NCI-H1092 treated with DMSO at 0.1 percent for 48 hours (cell line): ENCODE measurements at regions not wholly inside any gene's neighbourhood (a gene's known extent, or its start where the extent isn't known, plus 50 kb on each side); places are given as distances from the start of the nearest gene placed in this dataset.

Experiments
- DNase-seq: peaks from one replicate; lab custom pipeline; 2025; lab: John Stamatoyannopoulos, UW

DNA sequence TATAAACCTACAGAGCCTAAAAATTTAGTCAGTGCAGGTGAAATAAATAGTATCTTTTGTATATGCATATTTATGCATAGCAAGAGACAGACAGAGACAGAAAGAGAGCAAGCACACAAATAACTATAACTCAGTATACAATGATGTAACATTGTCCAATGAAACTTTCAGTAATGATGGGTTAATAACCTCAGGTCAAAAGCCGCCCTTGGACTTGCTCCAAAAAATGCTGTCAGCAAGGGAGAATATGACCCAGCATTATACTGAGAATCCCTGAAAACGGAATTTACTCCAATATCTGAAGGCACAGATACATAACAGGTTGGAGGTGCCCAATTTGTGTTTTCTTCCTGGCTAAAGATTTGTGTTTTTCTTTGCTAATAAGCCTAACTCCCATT, 590.6 kb upstream of the NOX3 start:
- no peak for DNase-seq

DNA sequence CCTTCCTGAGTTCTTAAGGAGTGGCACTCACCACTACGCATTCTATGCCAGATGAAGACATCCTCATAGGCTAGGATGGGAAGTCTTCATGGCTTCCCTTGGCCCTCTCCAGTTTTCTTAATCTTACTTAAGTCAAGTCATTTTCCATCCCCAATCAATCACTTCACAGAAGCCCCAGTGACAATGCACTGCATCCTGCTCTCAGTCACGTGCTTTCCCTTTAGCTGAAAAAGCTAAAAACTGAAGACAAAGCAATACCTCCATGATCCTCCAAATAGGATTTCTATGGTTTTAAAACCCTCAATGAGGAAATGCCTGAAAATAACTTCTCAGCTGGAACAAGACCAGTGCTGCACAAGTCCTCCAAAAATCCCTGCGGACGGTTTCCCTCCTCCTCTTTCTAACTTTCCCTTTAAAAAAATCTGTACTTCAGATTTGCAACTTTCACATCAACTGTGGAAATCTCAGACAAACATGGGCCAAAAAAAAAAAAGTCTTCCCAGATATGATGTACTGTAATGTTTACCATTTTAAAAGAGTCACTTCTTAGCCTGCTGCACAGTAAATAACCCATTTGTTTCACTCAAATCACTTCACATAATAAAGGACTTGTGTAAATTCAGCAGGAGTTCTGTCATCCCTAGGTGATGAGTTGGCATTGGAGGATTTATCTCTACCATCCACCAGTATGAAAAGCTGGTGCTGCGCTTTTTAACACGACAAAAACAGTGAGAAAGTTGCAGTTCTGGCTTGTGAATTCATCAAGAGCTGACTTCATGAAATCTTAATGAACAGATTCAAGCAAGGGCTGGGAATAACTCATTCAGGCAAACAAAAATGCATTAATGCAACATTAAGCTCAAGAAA, 590.0 kb upstream of the NOX3 start:
- DNase-seq = no peak

DNA sequence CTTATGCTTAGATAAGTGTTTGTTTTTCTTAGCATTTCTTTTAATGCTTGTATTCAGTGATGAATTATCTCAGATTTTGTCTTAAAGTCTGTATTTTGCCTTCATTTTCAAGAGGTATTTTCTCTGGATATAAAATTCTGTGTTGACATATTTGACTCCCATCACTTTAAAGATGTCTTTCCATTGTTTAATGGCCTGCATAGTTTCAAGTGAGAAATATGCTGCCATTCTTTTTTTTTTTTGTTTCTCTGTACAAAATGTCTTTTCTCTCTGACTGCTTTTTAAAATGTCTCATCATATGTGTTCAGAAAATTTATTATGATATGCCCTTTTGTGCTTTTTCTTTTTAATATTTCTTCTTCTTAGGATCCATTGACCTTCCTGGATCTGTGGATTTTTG, 578.0 kb upstream of the NOX3 start:
- no peak for DNase-seq

DNA sequence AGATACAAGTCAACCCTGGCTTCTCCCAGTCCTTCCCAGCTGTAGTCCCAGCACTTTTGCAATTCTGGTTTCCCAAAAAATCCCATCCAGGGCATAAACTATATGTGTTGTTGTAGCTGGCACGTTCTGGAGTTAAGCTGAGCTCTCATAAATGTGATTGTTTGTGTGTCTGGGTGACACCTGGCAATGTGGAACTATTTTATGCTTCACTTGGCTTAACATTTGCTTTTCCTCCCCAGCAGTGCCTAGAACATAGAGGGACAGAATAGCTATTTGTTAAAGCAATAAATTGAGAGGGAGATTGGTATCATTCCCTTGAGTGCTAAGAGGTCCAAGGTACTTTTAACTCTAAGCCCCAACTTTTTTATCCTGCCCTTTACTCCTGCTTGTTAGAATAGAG, 575.9 kb upstream of the NOX3 start:
- DNase-seq = no peak

DNA sequence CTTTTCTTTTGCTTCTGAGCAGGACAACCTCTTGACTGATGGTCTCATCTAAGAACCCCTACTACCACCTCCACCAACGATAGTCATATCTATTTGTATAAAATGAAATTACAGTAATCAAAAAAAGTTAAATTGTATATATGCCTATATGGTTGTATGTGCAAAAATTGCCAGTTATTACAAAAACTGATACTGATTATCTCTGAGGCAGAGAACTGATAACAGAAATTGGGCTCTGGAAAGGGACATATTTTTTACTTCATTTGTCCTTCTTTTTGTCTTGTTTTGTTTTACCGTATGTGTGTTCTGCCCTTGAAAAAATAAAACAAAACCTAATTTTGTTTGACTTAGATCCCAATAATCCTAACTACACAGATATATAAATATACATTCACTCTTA, 574.4 kb upstream of the NOX3 start:
- no peak for DNase-seq

DNA sequence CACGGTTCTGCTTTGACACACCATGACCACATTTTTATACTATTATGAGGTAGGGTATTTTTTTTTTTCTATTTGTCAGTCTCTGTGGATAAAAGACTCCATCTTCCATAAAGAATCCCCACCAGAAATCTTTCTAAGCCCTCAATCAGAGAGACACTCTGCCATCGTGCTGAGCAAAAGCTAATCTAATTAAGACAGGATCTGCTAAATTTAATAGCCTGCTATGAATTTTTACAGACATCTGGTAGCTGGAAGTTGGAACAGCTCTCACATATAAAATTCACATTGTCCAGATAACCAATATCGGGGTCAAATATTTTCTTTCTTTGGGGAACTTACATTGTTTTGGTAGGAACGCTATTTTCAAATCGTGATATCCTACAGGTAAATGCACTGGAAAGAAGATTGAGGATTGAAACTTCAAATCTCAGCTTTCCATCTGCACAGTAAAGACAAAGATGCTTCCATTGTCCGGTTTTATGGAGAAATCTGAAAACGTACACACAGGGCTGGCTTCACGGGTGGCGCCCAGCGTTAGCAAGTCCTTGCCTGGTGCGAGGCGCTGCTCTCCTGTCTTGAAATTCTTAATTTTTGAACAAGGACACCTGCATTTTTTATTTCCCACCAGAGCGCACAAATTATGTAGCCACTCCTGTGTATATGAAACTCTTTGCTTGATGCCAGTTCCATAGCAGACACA, 573.8 kb upstream of the NOX3 start:
- no peak for DNase-seq

DNA sequence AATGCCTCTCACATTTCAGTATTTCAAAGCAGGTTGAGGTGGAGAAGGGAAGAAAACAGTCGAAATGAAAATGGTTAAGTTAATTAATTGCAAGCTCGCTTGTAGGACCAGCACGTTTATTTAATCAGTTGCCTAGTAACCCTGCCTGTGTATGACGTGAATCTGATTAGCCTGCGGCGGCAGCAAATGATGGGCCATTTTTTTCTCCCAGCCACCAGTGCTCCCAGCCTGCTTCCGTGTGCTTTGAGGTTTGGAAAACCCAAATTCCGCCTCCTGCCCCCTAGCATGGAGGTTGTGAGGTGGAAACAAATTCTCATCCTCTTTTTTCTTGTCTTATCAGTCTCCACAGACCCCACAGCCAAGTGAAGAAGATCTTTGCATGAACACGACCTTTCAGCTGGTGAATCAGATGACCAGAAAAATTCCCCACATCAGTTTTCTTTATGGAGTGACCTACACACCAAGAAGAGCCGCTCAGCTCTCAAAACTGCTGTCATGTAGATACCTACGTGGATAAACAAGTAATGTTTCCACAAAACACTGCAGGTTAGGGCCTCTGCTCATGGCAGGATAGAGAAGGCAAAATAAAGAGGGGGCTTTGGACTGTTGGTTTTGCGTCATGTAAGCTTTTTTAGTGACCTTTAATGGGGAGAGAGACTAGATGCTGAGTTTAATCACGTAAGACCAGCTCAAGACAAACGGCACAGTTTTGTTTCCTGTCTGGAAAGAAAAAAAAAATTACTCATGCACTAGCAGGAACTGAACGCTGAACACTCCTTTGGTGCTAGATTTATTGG, 572.9 kb upstream of the NOX3 start:
- DNase-seq = no peak

DNA sequence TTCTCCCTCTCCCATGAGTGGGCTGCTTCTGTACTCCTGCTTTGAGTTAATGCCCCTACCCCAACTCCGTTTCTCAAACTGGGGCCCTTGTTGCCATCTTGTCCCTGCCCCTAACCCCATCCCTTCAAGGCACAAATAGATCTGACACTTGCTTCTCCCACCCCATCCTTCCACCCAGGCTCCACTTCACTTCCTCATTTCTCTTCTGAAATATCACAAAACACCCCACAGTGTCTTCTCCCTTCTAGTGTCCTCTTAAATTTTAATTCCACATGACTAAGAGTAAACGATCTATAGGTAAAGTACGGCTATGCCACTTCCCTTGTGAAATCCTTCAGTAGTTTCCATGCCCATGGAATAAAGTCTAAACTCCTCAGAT, 571.6 kb upstream of the NOX3 start:
- no peak for DNase-seq

DNA sequence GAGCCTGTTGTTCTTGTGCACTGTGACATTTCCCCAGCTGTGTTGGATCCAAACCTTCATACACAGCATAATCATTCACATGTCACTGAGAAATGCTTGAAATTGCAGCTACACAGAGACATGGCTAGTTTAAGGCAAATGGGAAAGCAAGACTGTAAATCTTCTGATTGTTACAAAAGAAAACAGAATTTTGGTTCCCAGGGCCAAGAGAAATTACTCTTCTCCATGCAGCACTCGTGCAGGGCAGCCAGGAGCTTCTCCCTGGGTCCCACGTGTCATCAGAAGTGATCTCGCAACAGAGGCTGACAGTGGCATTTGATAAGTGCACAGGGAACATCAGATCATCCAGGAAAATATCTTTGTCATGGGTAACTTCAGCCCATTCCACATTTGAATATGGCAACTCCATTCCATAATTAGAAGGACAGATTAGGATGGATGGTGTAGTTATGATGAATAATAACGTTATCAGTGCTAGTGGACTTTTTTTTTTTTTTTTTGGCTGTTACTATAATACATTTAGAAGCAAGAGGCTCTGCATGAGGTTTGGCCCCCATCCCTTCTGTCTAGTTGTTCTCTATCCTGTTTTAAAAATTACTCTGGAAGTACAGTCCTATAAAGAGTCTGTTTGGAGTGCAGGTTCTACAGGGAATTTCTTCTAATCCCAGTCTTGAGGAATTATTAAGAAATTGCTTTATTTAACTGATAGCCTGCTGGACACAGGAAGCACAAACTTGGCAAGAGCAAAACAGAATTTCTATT, 571.0 kb upstream of the NOX3 start:
- DNase-seq = no peak

DNA sequence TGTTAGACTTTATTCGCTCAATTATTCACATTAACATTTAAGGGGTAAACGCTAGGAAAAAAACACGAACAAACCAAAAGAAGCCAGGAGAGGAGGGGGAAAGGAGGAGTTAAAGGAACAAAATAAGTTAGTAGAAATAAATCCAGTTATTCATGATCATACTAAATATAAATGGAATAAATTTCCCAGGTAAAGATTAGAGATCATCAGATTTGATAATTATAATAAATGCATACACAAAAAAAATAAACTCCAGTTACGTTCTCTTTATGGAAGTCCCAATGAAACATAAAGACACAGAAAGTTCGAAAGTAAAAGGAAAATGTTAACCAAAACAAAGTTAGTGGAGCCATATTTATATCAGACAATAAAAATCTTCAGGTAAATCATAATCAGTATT, 568.7 kb upstream of the NOX3 start:
- no peak for DNase-seq

DNA sequence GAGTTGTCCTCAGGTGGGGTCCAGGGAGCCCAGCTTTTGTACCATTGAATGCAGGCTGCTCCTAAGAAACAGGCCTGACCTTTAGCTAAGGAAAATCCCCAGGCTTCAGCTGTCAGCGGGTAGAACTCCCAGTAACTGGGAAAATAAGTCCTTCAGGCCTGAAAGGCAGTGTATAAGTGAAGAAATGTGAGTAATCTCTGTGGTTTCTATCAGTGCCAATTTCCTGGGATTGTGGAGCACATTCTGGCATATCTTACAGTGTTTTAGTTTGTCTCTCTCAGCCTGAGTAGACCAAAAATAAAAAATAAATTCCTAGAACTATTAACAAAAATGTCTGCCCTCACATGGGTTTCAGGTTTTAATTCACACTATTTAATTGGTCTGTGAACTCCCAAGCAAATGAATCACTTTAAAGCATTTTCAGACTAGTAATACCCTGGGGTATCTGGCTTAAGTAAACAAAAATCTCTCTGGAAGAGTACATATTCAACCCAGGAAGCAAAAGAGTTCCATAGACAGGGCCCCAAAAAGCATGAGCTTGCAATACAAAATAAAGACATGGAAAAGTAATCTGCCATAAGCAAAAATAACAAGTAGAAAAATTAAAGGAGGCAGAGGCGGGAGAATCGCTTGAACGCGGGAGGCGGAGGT, 566.2 kb upstream of the NOX3 start:
- DNase-seq = no peak

DNA sequence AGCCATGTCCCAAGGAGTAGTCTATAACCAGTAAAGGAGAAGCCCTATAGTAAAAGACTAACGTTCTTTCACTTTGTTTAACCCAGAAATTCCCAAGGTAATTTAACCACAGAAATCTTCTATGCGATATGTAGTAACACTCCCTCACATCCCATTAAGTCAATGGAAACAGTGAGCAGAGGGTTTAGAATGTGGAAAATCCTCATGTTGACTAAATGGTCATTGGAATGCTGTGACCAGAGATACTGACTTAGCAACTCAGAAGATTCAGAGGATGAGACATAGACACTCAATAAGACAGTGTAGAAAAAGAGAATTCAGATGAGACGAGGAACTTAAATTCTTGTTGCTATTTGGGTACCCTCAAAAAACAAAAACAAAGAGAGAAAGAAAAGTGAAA, 562.2 kb upstream of the NOX3 start:
- DNase-seq = no peak

DNA sequence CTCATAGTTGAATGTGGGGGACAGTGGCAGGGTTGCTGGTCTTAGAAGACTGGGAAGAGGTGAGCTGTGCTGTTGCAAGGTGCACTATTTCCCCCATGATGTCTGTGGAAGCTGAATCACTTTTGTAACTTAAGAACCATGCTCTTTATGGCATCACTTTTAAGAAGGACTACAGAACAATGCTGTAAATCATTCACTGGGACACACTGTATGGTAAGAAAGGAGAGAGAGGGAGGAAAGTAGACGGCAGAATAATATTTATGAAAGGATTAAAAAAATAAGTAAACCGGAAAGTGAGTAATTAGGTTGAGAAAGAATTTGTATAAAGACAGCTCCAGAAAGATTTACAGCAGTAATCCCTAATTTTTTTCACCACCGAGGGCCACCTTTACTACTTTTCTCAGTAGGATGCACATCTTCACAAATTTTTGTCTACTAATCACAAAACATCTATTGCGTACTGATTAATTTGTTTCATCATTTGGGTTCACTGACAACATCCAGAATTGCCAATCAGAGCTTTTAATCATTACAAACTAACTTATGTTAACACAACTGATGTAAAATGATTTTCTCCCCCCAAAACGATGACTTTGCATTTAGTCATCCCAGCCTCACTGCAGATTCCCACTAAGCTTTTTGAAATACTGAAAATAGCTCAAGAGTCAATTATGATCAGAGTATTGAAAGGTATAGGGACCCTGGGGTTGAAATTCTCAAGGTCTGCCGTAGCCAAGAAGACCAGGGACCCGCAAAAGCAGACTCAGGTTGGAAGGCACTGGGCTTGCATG, 560.7 kb upstream of the NOX3 start:
- no peak for DNase-seq

DNA sequence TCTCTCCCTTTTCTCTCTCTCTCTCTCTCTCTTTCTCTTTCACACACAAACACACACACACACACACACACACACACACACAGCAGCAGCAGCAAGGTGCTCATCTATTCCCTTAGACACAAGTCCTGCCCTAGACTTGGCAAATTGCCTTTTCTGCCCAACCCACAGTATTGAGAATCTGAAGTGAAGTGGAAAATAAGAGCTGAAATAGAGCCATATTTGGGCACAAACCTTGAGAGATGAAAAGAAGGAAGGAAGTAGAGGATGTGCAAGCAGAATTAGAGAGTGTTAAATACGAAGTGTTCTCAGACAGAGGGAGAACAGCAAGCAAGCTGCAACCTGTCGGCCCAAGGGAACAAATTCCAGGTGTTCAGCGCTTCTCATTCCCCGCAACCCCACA, 557.5 kb upstream of the NOX3 start:
- no peak for DNase-seq

DNA sequence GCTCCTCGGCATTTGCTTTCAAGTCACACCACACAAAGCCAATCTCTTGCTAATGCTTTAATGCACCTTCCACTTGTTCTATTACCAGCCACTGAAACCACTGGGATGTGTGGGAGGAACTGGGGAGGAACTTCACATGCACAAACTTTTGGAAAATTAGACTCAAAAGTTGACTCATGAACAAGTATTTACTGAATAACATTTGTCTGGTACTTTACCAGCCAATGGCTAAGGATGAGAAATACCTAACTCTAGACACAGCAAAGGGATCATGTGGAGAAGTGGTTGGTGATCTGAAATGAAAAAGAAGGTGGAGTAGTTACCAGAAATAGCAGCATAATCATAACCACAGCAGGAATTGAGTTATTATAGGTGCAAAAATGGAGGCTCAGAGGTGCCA, 554.0 kb upstream of the NOX3 start:
- no peak for DNase-seq

DNA sequence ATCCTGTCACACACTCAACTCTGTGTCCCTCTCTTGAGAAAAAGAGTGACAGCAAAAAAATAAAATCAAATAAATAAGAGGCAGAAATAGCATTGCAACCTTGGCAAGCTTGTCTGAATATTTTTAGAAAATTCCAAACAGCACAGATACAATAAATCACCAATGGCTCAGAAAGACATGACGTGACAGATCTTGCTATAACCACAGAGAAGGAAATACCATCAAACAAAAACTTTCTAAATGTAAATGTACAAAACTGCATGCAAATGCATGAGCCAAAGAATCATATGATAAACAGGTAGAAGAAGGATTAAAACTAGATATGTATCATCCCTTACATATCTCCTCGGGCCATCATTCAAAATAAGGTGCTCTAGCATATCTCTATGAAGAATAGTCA, 549.2 kb upstream of the NOX3 start:
- DNase-seq = no peak

DNA sequence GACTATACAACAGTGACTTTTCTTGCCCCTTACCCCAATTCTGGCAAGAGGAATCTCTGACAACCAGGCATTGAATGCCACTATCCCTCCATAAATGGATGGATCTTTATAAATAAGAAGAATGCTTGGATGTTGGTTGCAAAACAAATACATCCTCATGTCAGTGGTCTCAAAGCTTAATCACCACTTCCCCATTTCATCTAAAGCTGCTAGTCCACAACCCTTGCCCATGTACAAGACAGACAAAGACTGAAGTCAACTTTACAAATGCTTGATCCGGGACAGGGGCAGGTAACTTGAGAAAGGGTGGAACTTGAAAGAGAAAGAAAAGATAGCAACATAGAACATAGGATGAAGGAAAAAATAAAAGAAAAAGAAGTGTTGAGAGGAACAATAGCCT, 540.5 kb upstream of the NOX3 start:
- no peak for DNase-seq

DNA sequence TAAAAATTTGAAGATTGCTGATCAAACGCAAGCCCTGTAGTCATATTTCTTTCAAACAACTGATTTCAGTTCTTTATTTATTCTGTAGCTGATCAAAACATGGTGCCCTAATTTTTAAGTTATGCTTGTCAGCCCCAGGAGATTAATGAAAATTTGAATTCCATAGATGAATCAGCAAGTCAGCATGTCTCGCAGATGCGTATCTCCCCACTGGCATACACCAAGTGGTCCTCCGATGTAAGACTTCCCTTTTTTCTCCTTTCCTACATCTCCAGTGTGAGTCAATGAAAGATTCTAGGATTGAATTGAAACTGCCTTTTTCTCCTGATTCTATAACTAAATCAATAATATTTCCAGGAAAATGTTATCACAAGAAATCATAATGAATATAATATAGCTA, 539.6 kb upstream of the NOX3 start:
- no peak for DNase-seq

DNA sequence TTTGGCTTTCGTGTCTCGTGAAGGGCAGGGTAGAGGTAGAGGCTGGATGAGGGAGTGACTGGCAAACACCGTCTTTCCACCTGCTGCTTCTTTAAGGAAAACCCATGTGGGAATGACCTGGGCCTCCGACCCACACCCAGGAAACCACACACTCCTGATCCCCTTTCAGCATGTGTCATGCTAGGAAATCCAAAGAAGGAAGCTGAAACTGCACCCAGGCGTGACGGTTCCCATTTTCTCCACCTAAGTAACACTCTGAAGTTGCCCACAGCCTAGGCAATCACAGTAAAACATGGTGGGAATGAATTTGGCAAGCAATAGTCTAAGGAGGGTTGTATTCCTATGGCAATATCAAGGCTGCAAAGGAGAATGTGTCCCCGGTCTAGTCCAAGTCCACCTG, 538.4 kb upstream of the NOX3 start:
- no peak for DNase-seq

DNA sequence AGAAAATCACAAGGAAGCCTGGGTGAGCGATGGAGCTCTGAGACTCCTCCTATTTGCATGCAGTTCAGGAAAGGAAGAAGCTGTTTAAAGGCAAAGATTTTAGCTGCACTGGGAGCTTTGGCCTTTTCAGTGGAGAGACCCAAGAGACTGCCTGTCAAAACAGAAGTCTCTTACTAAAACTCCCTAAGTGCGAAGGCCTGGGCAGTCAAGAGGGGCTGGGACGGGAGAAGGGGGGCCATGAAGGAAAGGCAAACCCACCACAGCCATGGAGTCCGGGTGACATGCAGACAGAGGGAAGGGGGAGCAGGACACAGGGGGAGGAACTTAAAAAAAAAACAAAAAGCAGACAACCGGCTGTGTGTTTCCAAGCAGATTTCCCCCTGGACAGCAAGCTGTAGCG, 537.6 kb upstream of the NOX3 start:
- no peak for DNase-seq

DNA sequence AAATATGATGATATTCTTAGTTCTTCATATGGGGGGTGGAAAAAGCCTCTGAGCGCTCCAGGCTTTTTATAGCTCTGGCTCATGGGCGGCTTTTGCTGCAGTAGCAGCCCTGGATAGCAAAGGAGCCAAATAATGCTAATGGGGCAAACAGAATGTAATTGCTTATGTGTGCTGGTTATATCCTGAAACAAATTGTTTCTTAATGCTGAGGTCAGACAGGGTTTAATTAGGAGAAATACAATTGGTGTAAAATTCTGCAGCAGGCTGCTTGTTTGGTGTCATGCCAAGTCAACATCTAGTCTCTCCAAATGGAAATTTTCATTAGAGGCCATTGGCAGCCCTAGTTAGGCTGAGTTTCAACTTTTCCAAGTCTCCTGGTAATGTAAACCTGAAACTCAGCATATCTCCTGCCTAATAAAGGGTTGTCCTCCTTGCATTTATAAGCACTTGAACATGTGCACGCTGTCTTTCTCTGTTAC, 530.1 kb upstream of the NOX3 start:
- peak; percentile 73 for DNase-seq
